H9 (cell line): ENCODE measurements at regions not wholly inside any gene's neighbourhood (a gene's known extent, or its start where the extent isn't known, plus 50 kb on each side); places are given as distances from the start of the nearest gene placed in this dataset.

Source experiments
- DNase-seq: peaks from one replicate; pipeline ENCODE4 v3.0.0-alpha.2; 2017
- H2AFZ ChIP-seq: one replicate; pipeline ENCODE4 v1.6.1; 2013; ENCODE audit warnings: mild to moderate bottlenecking, low read length, control low read depth, moderate library complexity
- H2AK5ac ChIP-seq: 2 replicates; pipeline ENCODE4 v1.6.1; 2013; ENCODE audit warnings: low read length, control low read depth, mixed read lengths; ENCODE audit not compliant: insufficient read length
- H2BK120ac ChIP-seq: one replicate; pipeline ENCODE4 v1.6.1; 2013; ENCODE audit warnings: low read depth, mild to moderate bottlenecking, low read length, control low read depth, inconsistent platforms; ENCODE audit not compliant: poor library complexity, severe bottlenecking
- H2BK12ac ChIP-seq: 2 replicates; pipeline ENCODE4 v1.6.1; 2013; ENCODE audit warnings: low read length, control low read depth, mixed read lengths, low read depth; ENCODE audit not compliant: insufficient read length
- H2BK15ac ChIP-seq: 2 replicates; pipeline ENCODE4 v1.6.1; 2013; ENCODE audit warnings: low read depth, low read length, control low read depth
- H2BK20ac ChIP-seq: one replicate; pipeline ENCODE4 v1.6.1; 2013; ENCODE audit warnings: low read depth, mild to moderate bottlenecking, low read length, control low read depth, inconsistent platforms; ENCODE audit not compliant: poor library complexity, severe bottlenecking
- H2BK5ac ChIP-seq: 2 replicates; pipeline ENCODE4 v1.6.1; 2013; ENCODE audit warnings: low read length, control low read depth, mixed read lengths; ENCODE audit not compliant: insufficient read length
- H3K14ac ChIP-seq: 2 replicates; pipeline ENCODE4 v1.6.1; 2013; ENCODE audit warnings: low read length, control low read depth; ENCODE audit not compliant: insufficient read depth
- H3K18ac ChIP-seq: 2 replicates; pipeline ENCODE4 v1.6.1; 2013; ENCODE audit warnings: low read depth, mild to moderate bottlenecking, mixed read lengths, low read length, control low read depth; ENCODE audit not compliant: insufficient read length
- H3K23ac ChIP-seq: 2 replicates; pipeline ENCODE4 v1.6.1; 2013; ENCODE audit warnings: low read length, control low read depth, mixed read lengths, low read depth; ENCODE audit not compliant: insufficient read length
- H3K23me2 ChIP-seq: 2 replicates; pipeline ENCODE4 v1.6.1; 2013; ENCODE audit warnings: low read depth, mild to moderate bottlenecking, mixed read lengths, low read length, control low read depth; ENCODE audit not compliant: insufficient read length, poor library complexity, severe bottlenecking
- H3K27ac ChIP-seq: 2 replicates; pipeline ENCODE4 v1.5.1; 2013; ENCODE audit warnings: low read length, control low read depth, mixed read lengths, low read depth; ENCODE audit not compliant: insufficient read length
- H3K27me3 ChIP-seq: 2 replicates; pipeline ENCODE4 v1.6.1; 2013; ENCODE audit warnings: low read length, control low read depth, inconsistent platforms; ENCODE audit not compliant: insufficient read depth
- H3K4ac ChIP-seq: 2 replicates; pipeline ENCODE4 v1.6.1; 2013; ENCODE audit warnings: low read depth, mild to moderate bottlenecking, control low read depth, inconsistent platforms, low read length, moderate library complexity
- H3K4me1 ChIP-seq: 2 replicates; pipeline ENCODE4 v1.6.1; 2013; ENCODE audit warnings: low read length, control low read depth, inconsistent platforms; ENCODE audit not compliant: insufficient read depth
- H3K4me2 ChIP-seq: 2 replicates; pipeline ENCODE4 v1.6.1; 2013; ENCODE audit warnings: low read length, control low read depth, mixed read lengths; ENCODE audit not compliant: insufficient read length, insufficient read depth
- H3K56ac ChIP-seq: 2 replicates; pipeline ENCODE4 v1.6.1; 2013; ENCODE audit warnings: low read depth, mild to moderate bottlenecking, mixed read lengths, low read length, control low read depth; ENCODE audit not compliant: insufficient read length
- H3K79me1 ChIP-seq: 2 replicates; pipeline ENCODE4 v1.6.1; 2013; ENCODE audit warnings: low read depth, mild to moderate bottlenecking, moderate library complexity, low read length, control low read depth, inconsistent platforms; ENCODE audit not compliant: insufficient read depth, poor library complexity, severe bottlenecking
- H3K79me2 ChIP-seq: 2 replicates; pipeline ENCODE4 v1.6.1; 2013; ENCODE audit warnings: low read length, control low read depth, inconsistent platforms; ENCODE audit not compliant: insufficient read depth
- H3K9ac ChIP-seq: 2 replicates; pipeline ENCODE4 v1.6.1; 2013; ENCODE audit warnings: low read length, control low read depth, mixed read lengths; ENCODE audit not compliant: insufficient read length; ENCODE audit errors: extremely low read depth
- H3K9me3 ChIP-seq: one replicate; pipeline ENCODE4 v1.6.1; 2013; ENCODE audit warnings: low read depth, low read length, inconsistent platforms; ENCODE audit not compliant: control insufficient read depth
- H3T11ph ChIP-seq: one replicate; pipeline ENCODE4 v1.6.1; 2013; ENCODE audit warnings: mild to moderate bottlenecking, low read length, control low read depth, inconsistent platforms
- H4K20me1 ChIP-seq: one replicate; pipeline ENCODE4 v1.6.1; 2013; ENCODE audit not compliant: control insufficient read depth, insufficient read length, insufficient read depth
- H4K5ac ChIP-seq: 2 replicates; pipeline ENCODE4 v1.6.1; 2013; ENCODE audit warnings: low read depth, mild to moderate bottlenecking, mixed read lengths, low read length, control low read depth; ENCODE audit not compliant: insufficient read length
- H4K8ac ChIP-seq: replicated peaks from 2 replicates; pipeline ENCODE4 v1.6.1; 2013; ENCODE audit warnings: low read length, control low read depth, mixed read lengths, low read depth; ENCODE audit not compliant: insufficient read length
- H4K91ac ChIP-seq: 2 replicates; pipeline ENCODE4 v1.6.1; 2013; ENCODE audit warnings: low read depth, mild to moderate bottlenecking, moderate library complexity, mixed read lengths, low read length, control low read depth; ENCODE audit not compliant: insufficient read length
- H3K27ac Mint-ChIP-seq, 3 experiments: 2 replicates in 2 of 3; 3 replicates in 1 of 3; pipeline ENCODE4 v1.8.0; 2020 to 2021; ENCODE audit warnings: mixed read lengths in 3 of 3, mild to moderate bottlenecking in 1 of 3, moderate library complexity in 1 of 3
- H3K27me3 Mint-ChIP-seq: 2 replicates; pipeline ENCODE4 v1.8.0; 2021; ENCODE audit warnings: low read depth, mild to moderate bottlenecking, moderate library complexity, mixed read lengths
- H3K36me3 Mint-ChIP-seq, 3 experiments: 2 replicates in 2 of 3; 3 replicates in 1 of 3; pipeline ENCODE4 v1.8.0; 2020 to 2021; ENCODE audit warnings: low read depth in 3 of 3, mixed read lengths in 3 of 3; ENCODE audit not compliant: insufficient read depth in 1 of 3
- H3K4me1 Mint-ChIP-seq, 2 experiments: 2 replicates each; pipeline ENCODE4 v1.8.0; 2020; ENCODE audit warnings: mixed read lengths in 2 of 2
- H3K4me3 Mint-ChIP-seq, 2 experiments: 2 replicates in 1 of 2; 3 replicates in 1 of 2; pipeline ENCODE4 v1.8.0; 2020 to 2021; ENCODE audit warnings: mild to moderate bottlenecking in 2 of 2, mixed read lengths in 2 of 2, moderate library complexity in 1 of 2
- H3K9me3 Mint-ChIP-seq, 2 experiments: 2 replicates in 1 of 2; 3 replicates in 1 of 2; pipeline ENCODE4 v1.8.0; 2020; ENCODE audit warnings: mild to moderate bottlenecking in 2 of 2, mixed read lengths in 2 of 2, moderate library complexity in 1 of 2
- CTCF ChIP-seq: fragments of 200-600 bp; sonication (generic); conservative IDR thresholded peaks from 3 replicates; pipeline ENCODE4 v1.8.0; 2021; ENCODE audit warnings: antibody characterized with exemption, mild to moderate bottlenecking
- WGBS: extraction: QIAGEN DNeasy Blood & Tissue Kit; methylation state at CpG from one replicate; pipeline ENCODE4 v1.1.7; 2013; ENCODE audit warnings: missing lambda C conversion rate, low lambda C conversion rate, mixed read lengths; ENCODE audit not compliant: insufficient read length; ENCODE audit errors: extremely low coverage; 5-methylcytosine and 5-hydroxymethylcytosine counted together

DNA sequence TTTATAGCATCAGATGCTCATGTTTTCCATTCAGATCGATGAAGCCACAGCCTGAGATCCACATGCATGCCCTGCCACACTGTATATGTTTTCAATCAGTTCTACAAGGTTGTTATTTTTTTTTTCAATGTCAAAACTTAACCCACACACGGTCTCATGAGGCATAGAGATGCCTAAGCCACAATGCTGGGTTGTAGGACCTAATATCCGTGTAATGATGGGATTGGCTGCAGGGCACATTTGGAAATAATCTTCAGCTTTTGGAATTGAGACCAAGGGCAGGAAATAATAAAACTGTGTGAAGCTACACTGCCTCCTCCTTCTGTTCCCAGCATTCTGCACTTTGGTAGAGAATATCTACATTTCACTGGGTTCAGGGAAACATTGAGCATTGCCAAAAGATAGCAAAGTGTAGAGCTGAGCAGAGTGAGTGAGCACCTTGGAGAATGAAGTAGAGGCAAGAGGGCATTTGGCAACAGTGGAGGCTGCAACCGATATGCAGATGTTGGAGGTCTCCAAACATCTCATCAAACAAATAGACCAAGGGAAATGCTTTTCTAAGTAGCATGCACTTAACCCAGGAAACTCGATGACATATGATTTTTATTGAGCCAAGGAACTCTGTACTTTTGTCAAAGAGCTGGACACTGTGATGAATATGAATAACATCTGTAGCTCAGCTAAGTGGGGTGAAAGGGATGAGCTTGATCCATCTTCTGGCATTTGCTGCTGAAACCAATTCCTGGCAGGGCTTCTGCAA, 176.7 kb downstream of the LYPLAL1 start:
- no peak overlapping the region for H2AFZ ChIP-seq
- H3K79me1 ChIP-seq: no peaks in the 10 kb centered on the region
- no peak overlapping the region for H3K18ac ChIP-seq
- Mint-ChIP-seq H3K9me3 (peaks cover 12 to 16% of the 10 kb centered on the region in 2 experiments), H3K36me3 (peaks cover 4 to 13% (median 6%) of the 10 kb centered on the region in 3 experiments), H3K4me1 (no peaks in the 10 kb centered on the region), H3K4me3 (no peak overlapping the region), H3K27ac (no peak overlapping the region), H3K27me3 (peaks cover 2% of the 10 kb centered on the region; the same call in 1 of the 2 replicates)
- DNase-seq: no peak
- no peak overlapping the region for H2BK5ac ChIP-seq
- H3K79me2 ChIP-seq: no peaks in the 10 kb centered on the region
- no peak overlapping the region for H3K4me2 ChIP-seq
- H2BK120ac ChIP-seq: no peak overlapping the region
- H2BK12ac ChIP-seq: no peak overlapping the region
- no peak overlapping the region for H4K5ac ChIP-seq
- no peak overlapping the region for H2BK20ac ChIP-seq
- no peaks in the 10 kb centered on the region for H3K4me1 ChIP-seq
- H4K8ac ChIP-seq: no peak overlapping the region
- H3K9ac ChIP-seq: no peak overlapping the region
- no peak overlapping the region for H3K23ac ChIP-seq
- H3K9me3 ChIP-seq: peaks cover 13% of the 10 kb centered on the region
- no peak overlapping the region for H3K56ac ChIP-seq
- no peak overlapping the region for H2AK5ac ChIP-seq
- no peak overlapping the region for H3T11ph ChIP-seq
- H4K20me1 ChIP-seq: no peaks in the 10 kb centered on the region
- no peaks in the 10 kb centered on the region; the same call in 1 of the 2 replicates for H3K27me3 ChIP-seq
- H4K91ac ChIP-seq: no peak overlapping the region
- no CpG with 5 or more reads among the region's 5 CpGs for WGBS
- no peaks in the 10 kb centered on the region for H3K23me2 ChIP-seq
- H3K14ac ChIP-seq: no peak overlapping the region
- no peak overlapping the region for H3K4ac ChIP-seq
- H2BK15ac ChIP-seq: no peak overlapping the region
- no peak overlapping the region for H3K27ac ChIP-seq
- no peak for TF ChIP-seq CTCF
